Activated CD4-positive, alpha-beta T cell treated with anti-CD3 and anti-CD28 coated beads for 24 hours (primary cell): ENCODE measurements at regions not wholly inside any gene's neighbourhood (a gene's known extent, or its start where the extent isn't known, plus 50 kb on each side); places are given as distances from the start of the nearest gene placed in this dataset.

Experiments
- DNase-seq, 2 donors: peaks; one replicate each; pipeline ENCODE4 v3.0.0-alpha.2; 2020; ENCODE audit warnings: low read depth in 2 of 2

GRCh38 chr1:50358962-50359361 is 64.3 kb downstream of the DMRTA2 start:
- DNase-seq, result no peak

DNA sequence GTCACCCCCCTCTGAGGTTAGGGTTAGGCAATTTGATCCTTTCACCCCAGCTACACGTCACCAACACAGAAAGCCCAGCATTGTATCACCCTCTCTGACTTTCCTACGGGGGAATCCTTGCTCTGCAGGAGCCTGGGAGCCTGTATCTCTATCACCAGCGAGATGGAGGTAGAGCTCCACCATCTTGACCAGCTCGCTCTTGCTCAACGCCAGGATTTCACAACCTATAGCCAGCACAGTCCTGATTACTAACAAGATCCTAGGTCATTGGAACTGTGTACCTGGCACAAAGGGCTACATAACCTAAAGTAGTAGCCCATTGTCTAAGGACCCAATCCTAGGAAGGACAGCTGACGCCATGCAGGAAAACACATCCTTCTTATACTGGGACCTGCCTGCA is 66.1 kb downstream of the DMRTA2 start:
- DNase-seq, result no peak

GRCh38 chr1:50354813-50355212 is 68.4 kb downstream of the DMRTA2 start:
- DNase-seq, result no peak

DNA sequence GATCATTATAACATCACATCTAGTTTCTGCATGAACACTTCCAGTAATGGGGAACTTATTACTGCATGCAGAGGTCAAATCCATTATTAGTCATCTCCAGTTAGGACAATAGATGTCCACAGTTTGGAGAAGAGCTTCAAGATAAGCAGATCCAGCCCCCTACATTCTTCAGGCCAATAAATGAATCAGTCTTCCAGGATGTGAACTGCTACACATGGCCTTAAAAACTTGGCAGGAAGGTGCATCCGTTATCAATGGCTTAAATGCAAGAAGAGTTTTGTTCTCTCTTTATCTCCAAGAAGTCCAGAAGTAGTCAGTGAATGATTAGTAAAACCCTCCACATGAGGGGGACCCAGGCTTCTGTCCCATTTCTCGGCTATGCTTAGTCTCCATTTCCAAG is 70.8 kb downstream of the DMRTA2 start:
- no peak for DNase-seq

GRCh38 chr1:50350868-50351267 is 72.4 kb downstream of the DMRTA2 start:
- no peak for DNase-seq

- DNase-seq, result no peak
These were observed 72.8 kb downstream of the DMRTA2 start for GRCh38 chr1:50350421-50350820.

DNA sequence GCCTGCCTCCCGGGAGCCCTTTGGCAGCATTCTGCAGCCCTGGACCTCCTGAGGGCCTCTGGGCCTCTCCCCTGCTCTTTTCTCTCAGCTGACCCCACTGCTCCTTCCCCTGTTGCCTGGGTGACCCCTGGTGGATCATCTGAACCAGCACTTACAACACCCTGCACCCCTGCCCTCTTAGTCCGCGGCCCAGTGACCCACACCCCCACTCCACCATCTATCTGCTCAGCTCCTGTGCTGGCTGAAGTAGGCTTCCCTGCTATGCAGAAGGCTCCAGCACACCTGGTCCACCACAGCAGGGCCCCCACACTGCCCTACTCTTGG is 74.0 kb downstream of the DMRTA2 start:
- DNase-seq, result no peak

DNA sequence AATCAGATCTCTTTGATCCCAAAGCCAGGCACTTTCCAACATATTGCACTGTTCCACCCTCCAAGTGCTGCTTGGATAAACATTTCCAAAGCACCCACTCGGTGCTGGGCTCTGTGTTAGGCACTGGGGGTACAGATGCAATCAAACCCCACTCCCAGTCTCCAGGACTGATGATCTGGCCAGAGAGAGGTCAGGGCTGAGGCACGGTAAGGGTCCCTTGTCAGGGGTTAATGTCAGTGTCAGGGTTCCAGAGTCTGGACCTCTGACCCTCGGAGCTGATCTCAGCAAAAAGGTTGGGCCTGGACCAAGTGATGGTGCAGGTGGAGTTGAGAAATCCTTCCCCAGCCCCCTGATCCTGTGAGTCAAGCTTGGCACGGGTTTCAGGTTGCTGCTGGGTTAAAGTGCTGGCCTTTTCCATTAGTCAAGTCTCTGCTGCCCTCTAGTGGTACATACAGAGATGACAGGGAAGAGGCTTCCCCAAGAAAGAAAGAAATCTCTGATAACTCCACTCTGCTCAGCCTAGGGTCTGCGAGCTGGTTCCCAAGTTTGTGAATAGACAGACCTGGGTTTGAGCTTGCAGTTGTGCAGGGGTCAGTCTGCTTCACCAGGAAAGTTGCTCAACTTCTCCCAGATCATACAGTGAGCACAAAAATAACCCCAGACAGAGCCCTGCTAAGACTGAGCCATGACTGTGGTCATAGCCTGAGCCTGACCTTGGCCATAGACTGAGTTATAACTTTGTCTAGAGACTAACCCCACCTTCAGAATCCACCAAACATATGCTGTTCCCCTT is 74.6 kb downstream of the DMRTA2 start:
- peak; percentile 15 to 24 for DNase-seq

DNA sequence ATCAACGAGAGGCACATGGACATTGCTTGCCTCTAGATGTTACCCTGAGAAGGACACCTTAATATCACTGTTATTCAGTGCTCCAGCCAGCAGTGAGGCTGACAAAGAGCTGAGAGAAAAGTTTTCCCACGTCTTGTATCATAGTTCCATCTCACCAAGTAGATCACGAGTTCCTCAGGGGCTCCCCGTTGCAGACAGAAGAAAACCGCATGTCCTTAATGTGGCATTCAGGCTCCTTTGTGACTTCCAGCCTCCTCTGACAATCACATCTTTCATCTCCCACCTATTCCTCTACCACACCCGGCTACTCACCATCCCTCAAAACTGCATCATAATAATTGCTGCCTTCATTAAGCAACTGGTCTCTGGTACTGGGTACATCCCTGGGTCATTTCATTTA is 75.3 kb downstream of the DMRTA2 start:
- DNase-seq, result no peak

DNA sequence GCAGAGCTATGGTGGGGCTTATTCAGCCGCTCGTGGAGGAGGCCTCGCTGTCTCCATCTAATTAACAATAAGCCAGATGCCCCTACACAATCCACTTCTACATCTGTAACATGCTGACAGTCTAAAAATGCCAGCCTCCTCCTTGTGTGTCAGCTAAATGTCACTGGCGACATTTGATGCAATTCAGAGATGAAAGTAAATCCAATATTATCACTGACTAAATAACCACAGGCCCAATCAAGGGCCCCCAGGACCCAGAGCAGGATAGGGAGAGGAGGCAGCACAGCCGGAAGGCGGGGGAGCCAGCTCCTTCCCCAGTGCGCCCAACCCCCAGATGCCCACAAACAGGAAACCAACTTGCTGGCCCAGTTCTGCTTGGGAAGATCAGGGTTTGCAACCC is 76.6 kb downstream of the DMRTA2 start:
- no peak for DNase-seq

GRCh38 chr1:50343323-50343722 is 79.9 kb downstream of the DMRTA2 start:
- no peak for DNase-seq

- DNase-seq, result no peak
These were observed 80.7 kb downstream of the DMRTA2 start for GRCh38 chr1:50342525-50342924.

GRCh38 chr1:50335036-50335435 is 88.2 kb downstream of the DMRTA2 start:
- no peak for DNase-seq

- peak; percentile 9 to 53 for DNase-seq
These were observed 89.7 kb downstream of the DMRTA2 start for GRCh38 chr1:50333595-50333974.

GRCh38 chr1:50332941-50333594 is 90.2 kb downstream of the DMRTA2 start:
- DNase-seq, result peak; percentile 17 to 28

DNA sequence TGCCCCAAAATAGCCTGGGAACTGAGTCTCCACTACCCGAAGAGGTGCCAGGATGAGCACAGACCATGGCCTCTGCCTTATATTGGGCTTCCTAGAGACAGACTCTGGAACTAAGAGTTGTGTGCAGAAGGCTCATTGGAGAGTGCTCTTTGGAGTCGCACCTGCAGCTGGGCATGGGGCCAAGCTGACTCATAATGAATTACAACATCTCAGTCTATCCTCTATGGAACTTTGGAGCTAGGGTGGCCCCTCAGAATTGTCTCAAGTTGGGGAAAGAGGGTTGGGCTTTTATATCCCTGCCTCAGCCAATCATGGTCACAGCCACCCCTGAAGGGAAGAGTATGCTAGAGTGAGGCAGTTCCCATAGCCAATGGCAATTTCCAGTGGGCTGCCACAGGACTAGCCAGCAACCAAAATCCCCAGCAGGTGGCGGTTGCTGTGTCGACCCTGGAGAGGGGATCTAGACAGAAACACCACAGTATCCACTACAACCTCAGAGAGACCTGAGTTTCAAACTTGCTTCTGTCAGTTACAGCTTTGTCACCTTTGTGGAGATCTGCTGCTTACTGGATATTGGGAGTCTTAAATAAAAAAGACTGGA is 93.8 kb downstream of the DMRTA2 start:
- no peak for DNase-seq

DNA sequence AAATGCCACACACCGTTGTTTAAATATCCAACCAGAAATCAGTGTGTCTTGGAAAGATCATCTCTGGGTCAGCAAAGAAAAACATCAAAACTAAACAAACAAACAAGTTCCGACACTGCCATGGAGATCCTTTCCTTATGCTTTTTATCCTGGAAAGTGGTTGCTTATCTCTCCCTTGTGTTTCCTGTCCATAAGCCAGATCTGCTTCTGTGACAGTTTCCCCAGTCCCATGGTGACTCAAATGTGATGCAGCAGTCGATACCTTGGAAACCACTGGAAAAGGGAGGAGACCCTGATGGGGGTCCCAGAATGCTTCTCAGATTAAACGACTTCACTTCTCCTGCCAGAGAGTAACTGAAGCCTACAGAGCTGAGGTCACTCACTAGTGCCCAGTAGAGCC is 94.7 kb downstream of the DMRTA2 start:
- DNase-seq, result no peak

GRCh38 chr1:50326026-50326425 is 97.2 kb downstream of the DMRTA2 start:
- no peak for DNase-seq

DNA sequence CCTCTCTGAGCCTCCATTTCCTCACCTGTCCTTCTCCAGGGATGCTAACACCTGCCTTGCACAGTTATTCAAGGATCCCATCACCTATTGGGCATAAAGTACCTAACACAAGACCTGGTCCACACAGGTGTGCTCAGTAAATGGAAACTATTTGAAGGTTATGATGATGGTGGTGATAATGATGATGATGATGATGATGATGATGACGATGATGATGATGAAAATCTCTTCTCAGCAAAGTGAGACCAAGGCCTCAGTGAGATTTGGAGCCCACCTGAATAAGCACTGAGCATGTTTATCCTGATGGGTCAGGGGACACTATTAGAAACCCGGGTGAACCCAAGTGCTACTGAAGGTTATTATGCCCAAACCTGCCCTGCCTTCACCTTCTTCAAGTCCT is 100.7 kb downstream of the DMRTA2 start:
- DNase-seq, result no peak

DNA sequence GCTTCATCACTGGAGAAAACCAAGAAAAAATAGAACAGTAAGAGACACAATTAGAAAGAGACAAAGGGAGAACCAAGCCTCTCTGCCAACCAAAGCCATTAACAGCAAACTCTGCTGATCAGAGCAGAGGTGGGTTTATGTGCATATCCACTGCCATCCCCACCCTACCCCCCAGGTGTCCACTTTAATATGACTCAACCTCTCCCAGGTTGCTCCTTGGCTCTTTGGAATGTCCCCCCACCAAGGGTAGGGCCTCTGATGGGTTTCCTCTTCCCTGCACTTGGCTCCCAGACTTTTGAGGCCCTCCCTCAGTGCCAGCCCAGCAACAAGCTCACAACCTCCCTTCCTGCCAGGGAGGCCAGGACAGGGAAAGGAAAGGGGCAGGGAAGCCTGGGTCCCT is 104.8 kb downstream of the DMRTA2 start:
- DNase-seq, result no peak

- DNase-seq, result no peak
These were observed 114.4 kb downstream of the DMRTA2 start for GRCh38 chr1:50308878-50309277.

DNA sequence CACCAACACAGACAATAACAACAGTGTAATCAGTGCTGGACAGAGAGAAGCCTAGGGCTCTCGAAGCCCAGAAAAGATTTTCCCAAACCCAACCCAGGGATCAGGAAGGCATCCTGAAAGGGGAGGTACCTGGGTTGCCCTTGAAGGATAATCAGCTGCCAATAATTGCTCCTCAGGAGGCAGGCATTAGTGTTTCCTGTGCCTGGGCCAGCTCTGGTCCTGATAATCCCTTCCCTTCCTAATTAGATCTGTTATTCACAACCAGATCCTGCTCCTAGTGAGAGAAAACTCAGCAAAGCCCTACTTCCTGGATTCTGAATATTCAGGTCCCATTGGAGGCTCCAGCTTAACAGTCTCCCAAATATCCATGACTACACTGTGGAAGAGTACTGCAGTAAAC is 117.4 kb downstream of the DMRTA2 start:
- DNase-seq, result no peak

DNA sequence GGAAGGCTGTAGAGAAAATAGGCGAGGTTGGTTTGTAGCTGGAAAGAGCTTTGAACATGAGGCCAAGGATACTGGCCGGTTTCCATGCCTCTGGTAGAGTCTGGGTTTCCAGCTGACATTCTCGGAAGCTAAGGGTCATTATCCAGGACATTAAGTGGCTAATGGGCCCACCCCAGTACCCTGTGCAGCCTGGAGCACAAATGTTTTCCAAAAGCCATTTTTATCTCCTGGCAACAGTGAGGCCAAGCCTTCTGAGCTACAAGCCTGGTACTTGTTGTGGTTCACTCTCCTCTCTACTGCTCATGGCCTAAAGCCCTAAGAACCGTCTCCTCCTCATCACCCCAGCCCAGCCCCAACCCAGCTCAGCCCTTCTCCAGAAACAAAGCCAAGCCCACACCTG is 122.9 kb downstream of the DMRTA2 start:
- DNase-seq, result no peak
